Heart left ventricle (tissue), 16 donors: ENCODE measurements at regions not wholly inside any gene's neighbourhood (a gene's known extent, or its start where the extent isn't known, plus 50 kb on each side); places are given as distances from the start of the nearest gene placed in this dataset.
A peak's percentile ranks its signal among the peaks of the same experiment; 100 is the strongest.
"Not testable (repeated sequence)": the region's sequence is repeated elsewhere in the genome, so short reads cannot be mapped to it uniquely, and the experiment has no call there.

Source experiments
- ATAC-seq, 4 donors: fragments of 200-7000 bp; cut with Tn5 transposase; one replicate each; pipeline ENCODE4 v1.9.1; 2020 to 2022; ENCODE audit warnings: moderate library complexity in 4 of 4, mild to moderate bottlenecking in 3 of 4, moderate number of reproducible peaks in 1 of 4
- DNase-seq, 5 donors: peaks; one replicate each; pipeline ENCODE4 v3.0.0-alpha.2; 2020
- H3K27ac ChIP-seq, 12 donors: fragments of 200-600 bp; sonication (generic) in 4 of 12; one replicate each; pipeline versions ENCODE4 v1.5.0 to v1.8.0; 2016 to 2022; ENCODE audit warnings: mild to moderate bottlenecking in 2 of 12
- H3K27me3 ChIP-seq, 9 donors: fragments of 200-600 bp; sonication (generic) in 2 of 9; one replicate each; pipeline versions ENCODE4 v1.5.1 to v1.8.0; 2016 to 2022; ENCODE audit warnings: mild to moderate bottlenecking in 3 of 9
- H3K36me3 ChIP-seq, 9 donors: fragments of 200-600 bp; sonication (generic) in 2 of 9; one replicate each; pipeline versions ENCODE4 v1.5.0 to v1.8.0; 2018 to 2022; ENCODE audit warnings: mild to moderate bottlenecking in 2 of 9
- H3K4me1 ChIP-seq, 12 donors: fragments of 200-600 bp; sonication (generic) in 4 of 12; one replicate each; pipeline versions ENCODE4 v1.5.0 to v1.8.0; 2016 to 2022; ENCODE audit warnings: mild to moderate bottlenecking in 3 of 12
- H3K4me3 ChIP-seq, 12 donors: fragments of 200-600 bp; sonication (generic) in 4 of 12; one replicate each; pipeline versions ENCODE4 v1.5.0 to v1.8.0; 2017 to 2022; ENCODE audit warnings: mild to moderate bottlenecking in 9 of 12, moderate library complexity in 4 of 12
- H3K9me3 ChIP-seq, 12 donors: fragments of 200-600 bp; sonication (generic) in 4 of 12; one replicate each; pipeline versions ENCODE4 v1.5.0 to v1.8.0; 2016 to 2022; ENCODE audit warnings: mild to moderate bottlenecking in 1 of 12
- CTCF ChIP-seq, 12 donors: fragments of 200-600 bp; sonication (generic) in 4 of 12; IDR thresholded peaks; one replicate each; pipeline versions ENCODE4 v1.5.0 to v1.8.0; 2018 to 2022; ENCODE audit warnings: antibody characterized with exemption in 12 of 12, mild to moderate bottlenecking in 5 of 12
- POLR2A ChIP-seq, 2 donors: fragments of 450-650 bp; IDR thresholded peaks; one replicate each; pipeline ENCODE4 v1.6.1; 2017; ENCODE audit warnings: antibody characterized with exemption in 2 of 2, mild to moderate bottlenecking in 2 of 2, moderate library complexity in 2 of 2
- WGBS, 4 donors: extraction: QIAGEN DNeasy Blood & Tissue Kit in 2 of 4; methylation state at CpG; one replicate each; pipeline versions ENCODE4 v1.1.5 to v1.1.7; 2013 to 2018; 5-methylcytosine and 5-hydroxymethylcytosine counted together
- intact Hi-C, 10 donors: fragments of 100-400 bp; cut with DNase I; formaldehyde crosslinking; loops; one replicate each; pipeline versions ENCODE4 v1.11.1 to v1.14.2; 2022
- donor health status: ischemic (EF 13 %, LVEDD 7.1; RV severe dilation, severe dysfunction).
- donor health status: healthy with polysubstance abuse.
- donor health status: DM: no; HTN: yes; CAD: no.
- donor health status: DM: no; HTN: no; CAD: no.
- donor health status: ischemic (EF 25% LVEDD 6.9; RV normal size, moderate dysfunction).
- donor health status: ischemic (EF 25% LVEDD 5.7; RV mildly dilated, moderate dysfunction).
- donor health status: healthy.
- donor health status: DM: yes; HTN: yes; CAD: no.
- donor health status: ischemic (EF 35%, LVEDD 5.7; RV mildly dilated, moderate dysfunction).
- donor health status: nonischemic (EF 11% LVEDD 7.7; RV severe dilation, severe dysfunction).
- donor health status: DM: yes; HTN: yes; CAD: no.
- donor health status: PGD.
- donor health status: ischemic (EF 29% LVEDD 5.4; RV normal size, mild dysfunction).
- donor health status: nonischemic (EF 23%, LVEDD 6.1; RV moderate dilation, normal function).

- Histone ChIP-seq H3K4me3 (no peak overlapping the region), H3K27ac (peak overlapping the region in 1 of 12 donors; percentile 15), H3K27me3 (peaks cover 0 to 4% (median 0%) of the 10 kb centered on the region in 9 donors), H3K36me3 (no peaks in the 10 kb centered on the region), H3K9me3 (no peaks in the 10 kb centered on the region), H3K4me1 (peaks cover 0 to 33% (median 0%) of the 10 kb centered on the region in 12 donors)
- ATAC-seq, result peak in 2 of 4 donors; percentile 41 to 45
- intact Hi-C loops, result no loop called here
- TF ChIP-seq CTCF (IDR thresholded peaks at IDR 0.05), result no peak
- WGBS, 4 donors, result 65 to 79% (median 75%) methylated on average over 6 of the region's 6 CpGs
- DNase-seq, result peak in 2 of 5 donors; percentile 19 to 34
Measured at GRCh38 chr12:4141348-4142270, 132.0 kb upstream of the CCND2 start.

- 65 to 86% (median 81%) methylated on average over 8 of the region's 8 CpGs for WGBS, 4 donors
- H3K36me3 ChIP-seq, result no peaks in the 10 kb centered on the region
- H3K9me3 ChIP-seq, result no peaks in the 10 kb centered on the region
- peaks cover 0 to 4% (median 0%) of the 10 kb centered on the region in 9 donors for H3K27me3 ChIP-seq
- intact Hi-C loops, result no loop called here
- peak in 1 of 4 donors; percentile 35 for ATAC-seq
- DNase-seq, result no peak
- H3K4me3 ChIP-seq, result no peak overlapping the region
- peak overlapping the region in 1 of 12 donors; percentile 29 for H3K27ac ChIP-seq
- TF ChIP-seq CTCF (IDR thresholded peaks at IDR 0.05), result no peak
- H3K4me1 ChIP-seq, result peaks cover 0 to 36% (median 0%) of the 10 kb centered on the region in 12 donors
Measured at GRCh38 chr12:4140581-4141301, 132.8 kb upstream of the CCND2 start.

- 78 to 88% (median 85%) methylated on average over 3 of the region's 3 CpGs for WGBS, 4 donors
Measured at GRCh38 chr12:4139191-4139590, 134.4 kb upstream of the CCND2 start.

GRCh38 chr12:4138532-4138931 is 135.0 kb upstream of the CCND2 start:
- H3K27me3 ChIP-seq, intact Hi-C loops, ATAC-seq, DNase-seq, H3K27ac ChIP-seq, H3K9me3 ChIP-seq, H3K36me3 ChIP-seq, H3K4me3 ChIP-seq: not testable (repeated sequence)
- WGBS, 4 donors, result 91 to 94% (median 91%) methylated on average over 3 of the region's 3 CpGs
- H3K4me1 ChIP-seq, result peaks cover 0 to 54% (median 4%) of the 10 kb centered on the region in 12 donors

More at GRCh38 chr12:4139191-4139590, 134.4 kb upstream of the CCND2 start:
- Histone ChIP-seq H3K36me3 (no peaks in the 10 kb centered on the region), H3K9me3 (no peaks in the 10 kb centered on the region), H3K4me3 (no peak overlapping the region), H3K27ac (no peak overlapping the region), H3K4me1 (peaks cover 0 to 51% (median 3%) of the 10 kb centered on the region in 12 donors), H3K27me3 (peaks cover 0 to 4% (median 0%) of the 10 kb centered on the region in 9 donors)
- intact Hi-C loops, result no loop called here
- no peak for TF ChIP-seq CTCF (IDR thresholded peaks at IDR 0.05)
- TF ChIP-seq POLR2A (IDR thresholded peaks at IDR 0.05), result no peak
- DNase-seq, result no peak
- no peak for ATAC-seq
